Caco-2 (cell line): ENCODE measurements at regions not wholly inside any gene's neighbourhood (a gene's known extent, or its start where the extent isn't known, plus 50 kb on each side); places are given as distances from the start of the nearest gene placed in this dataset.

ENCODE experiments used
- BruUV-seq: library from RNA; stranded (reverse); fragments of 400-500 nt; replicated peaks from 2 replicates; lab custom pipeline; 2021; lab: Mats Ljungman, UMichigan
- CTCF ChIA-PET: fragments of 300-600 bp; sonication (Branson Sonifier 250); formaldehyde crosslinking; loops from one replicate; lab custom pipeline; 2022; ENCODE audit warnings: antibody characterized with exemption; lab: Charles Lee
- POLR2A ChIA-PET: fragments of 300-600 bp; sonication (Branson Sonifier 250); formaldehyde crosslinking; loops from one replicate; lab custom pipeline; 2022; ENCODE audit warnings: antibody characterized with exemption; lab: Charles Lee
- DNase-seq, 2 experiments: peaks; one replicate each; pipeline versions ENCODE4 v3.0.0 to v3.0.0-alpha.2; 2020 to 2022
- H3K27me3 ChIP-seq: replicated peaks from 2 replicates; pipeline ENCODE4 v1.6.0; 2011; ENCODE audit warnings: low read length; ENCODE audit not compliant: control insufficient read depth, insufficient read depth
- H3K36me3 ChIP-seq: 2 replicates; pipeline ENCODE4 v1.5.1; 2011; ENCODE audit warnings: low read length; ENCODE audit not compliant: control insufficient read depth, insufficient read depth
- H3K4me1 ChIP-seq: fragments of 250-450 bp; sonication (Bioruptor Pico); 2 replicates; pipeline ENCODE4 v1.5.1; 2020; ENCODE audit warnings: mild to moderate bottlenecking
- H3K4me3 ChIP-seq: 2 replicates; pipeline ENCODE4 v1.5.1; 2011; ENCODE audit warnings: low read depth, mild to moderate bottlenecking, control low read depth, low read length
- H3K9me3 ChIP-seq: fragments of 250-450 bp; sonication (Bioruptor Pico); 2 replicates; pipeline ENCODE4 v1.5.1; 2020; ENCODE audit warnings: mild to moderate bottlenecking, moderate library complexity
- H3K27ac Mint-ChIP-seq: one replicate; pipeline ENCODE4 v1.8.0; 2022; ENCODE audit warnings: mixed read lengths; ENCODE audit not compliant: unreplicated experiment
- H3K27me3 Mint-ChIP-seq: one replicate; pipeline ENCODE4 v1.8.0; 2022; ENCODE audit warnings: mixed read lengths; ENCODE audit not compliant: insufficient read depth, unreplicated experiment
- H3K36me3 Mint-ChIP-seq: one replicate; pipeline ENCODE4 v1.8.0; 2022; ENCODE audit warnings: mild to moderate bottlenecking, mixed read lengths; ENCODE audit not compliant: insufficient read depth, unreplicated experiment
- H3K4me1 Mint-ChIP-seq: one replicate; pipeline ENCODE4 v1.8.0; 2022; ENCODE audit warnings: low read depth, mixed read lengths; ENCODE audit not compliant: unreplicated experiment
- H3K4me3 Mint-ChIP-seq: one replicate; pipeline ENCODE4 v1.8.0; 2022; ENCODE audit warnings: mild to moderate bottlenecking, moderate library complexity, mixed read lengths; ENCODE audit not compliant: unreplicated experiment
- H3K9me3 Mint-ChIP-seq: one replicate; pipeline ENCODE4 v1.8.0; 2022; ENCODE audit warnings: mixed read lengths; ENCODE audit not compliant: unreplicated experiment
- intact Hi-C: fragments of 100-400 bp; cut with micrococcal nuclease; formaldehyde crosslinking; loops from one replicate; pipeline ENCODE4 v1.10.0; 2022; ENCODE audit not compliant: unreplicated experiment
- TF ChIP-seq, protein P1 (sequence below), 2 experiments: fragments of 200-600 bp in 1 of 2; IDR thresholded peaks; 1 replicate in 1 of 2; 2 replicates in 1 of 2; pipeline versions ENCODE4 v1.5.1 to v1.8.0; 2011 to 2022; ENCODE audit warnings: antibody characterized with exemption in 1 of 2, control low read depth in 1 of 2, inconsistent platforms in 1 of 2, low read depth in 1 of 2, low read length in 1 of 2, mild to moderate bottlenecking in 1 of 2, moderate library complexity in 1 of 2; ENCODE audit not compliant: insufficient read depth in 1 of 2, severe bottlenecking in 1 of 2, unreplicated experiment in 1 of 2

- H3K4me3 Mint-ChIP-seq, result no peak overlapping the region
- Histone ChIP-seq H3K4me3 (no peak overlapping the region), H3K27me3 (no peaks in the 10 kb centered on the region), H3K9me3 (no peaks in the 10 kb centered on the region; the same call in 1 of the 2 replicates), H3K4me1 (no peaks in the 10 kb centered on the region), H3K36me3 (no peaks in the 10 kb centered on the region)
- ChIA-PET CTCF (interaction anchor here (0.6 to 1.4 kb wide), 4 partner anchors 9 to 214 kb away, joined by 3 to 9 read pairs (median 4); no protein-coding TSS in a partner anchor), POLR2A (no interaction called here)
- H3K27ac Mint-ChIP-seq, result no peak overlapping the region
- no peaks in the 10 kb centered on the region for H3K27me3 Mint-ChIP-seq
- no TSS peak for BruUV-seq
- H3K9me3 Mint-ChIP-seq, result peaks cover 8% of the 10 kb centered on the region
- no peaks in the 10 kb centered on the region for H3K36me3 Mint-ChIP-seq
- TF ChIP-seq, protein P1, sequence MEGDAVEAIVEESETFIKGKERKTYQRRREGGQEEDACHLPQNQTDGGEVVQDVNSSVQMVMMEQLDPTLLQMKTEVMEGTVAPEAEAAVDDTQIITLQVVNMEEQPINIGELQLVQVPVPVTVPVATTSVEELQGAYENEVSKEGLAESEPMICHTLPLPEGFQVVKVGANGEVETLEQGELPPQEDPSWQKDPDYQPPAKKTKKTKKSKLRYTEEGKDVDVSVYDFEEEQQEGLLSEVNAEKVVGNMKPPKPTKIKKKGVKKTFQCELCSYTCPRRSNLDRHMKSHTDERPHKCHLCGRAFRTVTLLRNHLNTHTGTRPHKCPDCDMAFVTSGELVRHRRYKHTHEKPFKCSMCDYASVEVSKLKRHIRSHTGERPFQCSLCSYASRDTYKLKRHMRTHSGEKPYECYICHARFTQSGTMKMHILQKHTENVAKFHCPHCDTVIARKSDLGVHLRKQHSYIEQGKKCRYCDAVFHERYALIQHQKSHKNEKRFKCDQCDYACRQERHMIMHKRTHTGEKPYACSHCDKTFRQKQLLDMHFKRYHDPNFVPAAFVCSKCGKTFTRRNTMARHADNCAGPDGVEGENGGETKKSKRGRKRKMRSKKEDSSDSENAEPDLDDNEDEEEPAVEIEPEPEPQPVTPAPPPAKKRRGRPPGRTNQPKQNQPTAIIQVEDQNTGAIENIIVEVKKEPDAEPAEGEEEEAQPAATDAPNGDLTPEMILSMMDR (IDR thresholded peaks at IDR 0.05; ENCODE audit: insufficient read depth in 1 of 2, low read depth in 1 of 2, low read length in 1 of 2, severe bottlenecking in 1 of 2, unreplicated experiment in 1 of 2), result peak; percentile 40 to 57
- peak; percentile 44 to 46 for DNase-seq
- intact Hi-C loops, result no loop called here
- H3K4me1 Mint-ChIP-seq, result no peaks in the 10 kb centered on the region
Observed at GRCh38 chr6:19210849-19211590, 626.1 kb upstream of the ID4 start.

GRCh38 chr6:19214231-19214630 is 622.9 kb upstream of the ID4 start:
- Histone ChIP-seq H3K36me3 (no peaks in the 10 kb centered on the region), H3K4me3 (no peak overlapping the region), H3K9me3 (no peaks in the 10 kb centered on the region), H3K4me1 (no peaks in the 10 kb centered on the region), H3K27me3 (no peaks in the 10 kb centered on the region)
- intact Hi-C loops, result no loop called here
- POLR2A ChIA-PET, result no interaction called here
- TF ChIP-seq, protein P1 (IDR thresholded peaks at IDR 0.05; ENCODE audit: insufficient read depth in 1 of 2, low read depth in 1 of 2, low read length in 1 of 2, severe bottlenecking in 1 of 2, unreplicated experiment in 1 of 2), result no peak
- H3K9me3 Mint-ChIP-seq, result peaks cover 8% of the 10 kb centered on the region
- CTCF ChIA-PET, result no interaction called here
- no peak overlapping the region for H3K27ac Mint-ChIP-seq
- H3K4me1 Mint-ChIP-seq, result no peaks in the 10 kb centered on the region
- peaks cover 2% of the 10 kb centered on the region for H3K27me3 Mint-ChIP-seq
- no peak for DNase-seq
- no peak overlapping the region for H3K4me3 Mint-ChIP-seq
- no TSS peak for BruUV-seq
- no peaks in the 10 kb centered on the region for H3K36me3 Mint-ChIP-seq

GRCh38 chr6:19219931-19220330 is 617.2 kb upstream of the ID4 start:
- POLR2A ChIA-PET, result no interaction called here
- no peaks in the 10 kb centered on the region for H3K36me3 Mint-ChIP-seq
- no peaks in the 10 kb centered on the region for H3K9me3 Mint-ChIP-seq
- no peak for DNase-seq
- Histone ChIP-seq H3K4me3 (no peak overlapping the region), H3K9me3 (no peaks in the 10 kb centered on the region), H3K27me3 (no peaks in the 10 kb centered on the region), H3K4me1 (no peaks in the 10 kb centered on the region), H3K36me3 (no peaks in the 10 kb centered on the region)
- no TSS peak for BruUV-seq
- no peaks in the 10 kb centered on the region for H3K4me1 Mint-ChIP-seq
- no peak overlapping the region for H3K4me3 Mint-ChIP-seq
- intact Hi-C loops, result no loop called here
- TF ChIP-seq, protein P1 (IDR thresholded peaks at IDR 0.05; ENCODE audit: insufficient read depth in 1 of 2, low read depth in 1 of 2, low read length in 1 of 2, severe bottlenecking in 1 of 2, unreplicated experiment in 1 of 2), result no peak
- peaks cover 4% of the 10 kb centered on the region for H3K27me3 Mint-ChIP-seq
- CTCF ChIA-PET, result interaction anchor here (1.0 kb wide), 1 partner anchor 9 kb away, joined by 3 read pairs; no protein-coding TSS in a partner anchor
- no peak overlapping the region for H3K27ac Mint-ChIP-seq
